ENCODE measurements at regions not wholly inside any gene's neighbourhood (a gene's known extent, or its start where the extent isn't known, plus 50 kb on each side); places are given as distances from the start of the nearest gene placed in this dataset.
"Not testable (repeated sequence)": the region's sequence is repeated elsewhere in the genome, so short reads cannot be mapped to it uniquely, and the experiment has no call there.

DNA sequence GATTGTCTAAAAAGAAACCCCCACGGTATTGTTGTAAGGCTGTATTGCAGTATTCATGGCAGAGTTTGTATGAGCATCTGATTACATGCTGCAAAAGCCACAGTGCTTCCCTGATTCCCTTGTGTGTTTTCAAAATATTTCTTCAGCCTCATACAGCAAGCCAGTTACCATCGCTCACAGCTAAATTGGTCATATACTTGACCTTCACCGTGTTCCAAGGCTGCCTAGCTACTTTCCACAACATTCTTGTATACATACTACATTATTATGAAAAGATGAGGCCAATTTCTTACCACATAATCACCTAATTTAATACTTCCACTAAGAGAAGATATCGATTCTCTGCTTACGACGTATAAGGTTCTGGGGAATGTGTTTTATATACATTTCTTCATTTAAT lies 576.3 kb upstream of the CNTNAP5 start:
- no peaks in the 10 kb centered on the region for H3K4me1 Mint-ChIP-seq
- peaks cover 8% of the 10 kb centered on the region for H3K9me3 Mint-ChIP-seq
- H3K4me3 Mint-ChIP-seq = no peak overlapping the region
- H3K36me3 Mint-ChIP-seq = no peaks in the 10 kb centered on the region
- DNase-seq = no peak
- no peak for ATAC-seq (ENCODE audit: low read depth)
- POLR2A ChIA-PET = no interaction called here
- H3K27me3 Mint-ChIP-seq = no peaks in the 10 kb centered on the region
- H3K27ac Mint-ChIP-seq = no peak overlapping the region

DNA sequence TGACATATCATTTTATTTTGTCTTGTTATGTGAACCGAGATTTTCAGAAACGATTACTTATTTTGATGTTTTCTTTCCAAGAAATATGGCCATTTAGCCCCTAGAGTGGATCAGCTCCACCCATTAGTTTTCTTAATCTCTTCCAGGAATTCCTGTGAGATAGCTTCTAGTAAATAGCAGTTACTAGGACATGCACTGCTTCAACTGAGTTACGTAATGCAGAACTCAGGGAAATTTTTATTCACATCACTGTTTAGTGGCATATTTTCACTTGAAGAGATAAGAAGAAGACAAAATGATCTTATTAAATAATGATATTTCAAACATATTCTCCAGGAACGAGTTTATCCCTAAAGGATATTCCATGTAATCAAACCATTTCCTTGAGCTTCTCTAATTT lies 573.5 kb upstream of the CNTNAP5 start:
- ATAC-seq (ENCODE audit: low read depth) (no peak), DNase-seq (no peak)
- Mint-ChIP-seq H3K27ac (no peak overlapping the region), H3K4me1 (no peaks in the 10 kb centered on the region), H3K4me3 (no peak overlapping the region), H3K36me3 (no peaks in the 10 kb centered on the region), H3K27me3 (no peaks in the 10 kb centered on the region), H3K9me3 (peaks cover 7% of the 10 kb centered on the region)
- POLR2A ChIA-PET = no interaction called here

DNA sequence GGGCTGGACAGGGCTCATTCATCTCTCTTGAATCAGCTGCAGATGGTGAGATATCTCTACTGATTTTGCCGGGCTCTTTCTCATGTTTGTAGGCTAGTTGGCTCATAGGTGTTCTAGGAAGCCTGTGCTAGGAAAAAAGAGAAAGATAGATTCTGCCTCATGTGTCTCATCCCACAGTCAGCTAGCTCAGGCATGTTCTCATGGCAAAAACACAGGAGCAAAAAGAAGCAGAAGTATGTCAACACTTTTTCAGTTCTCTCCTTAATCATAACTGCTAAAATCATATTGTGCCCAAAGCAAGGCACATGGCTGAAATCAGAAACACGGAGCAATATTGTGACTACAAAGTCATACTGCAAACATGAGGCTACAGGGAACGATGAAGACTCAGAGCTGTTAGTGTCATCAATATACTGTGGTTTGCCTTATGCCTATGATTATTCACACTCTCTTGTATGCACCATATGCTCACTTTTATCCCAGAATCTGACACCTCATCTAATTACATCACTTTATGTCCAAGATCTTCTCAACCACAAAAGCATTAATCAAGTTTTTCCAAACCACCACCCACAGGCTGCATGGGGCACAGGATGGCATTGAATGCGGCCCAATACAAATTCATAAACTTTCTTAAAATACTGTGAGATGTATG lies 571.9 kb upstream of the CNTNAP5 start:
- H3K4me3 Mint-ChIP-seq = no peak overlapping the region
- POLR2A ChIA-PET = no interaction called here
- H3K4me1 Mint-ChIP-seq = no peaks in the 10 kb centered on the region
- no peaks in the 10 kb centered on the region for H3K36me3 Mint-ChIP-seq
- no peak for ATAC-seq (ENCODE audit: low read depth)
- H3K9me3 Mint-ChIP-seq = peaks cover 7% of the 10 kb centered on the region
- no peaks in the 10 kb centered on the region for H3K27me3 Mint-ChIP-seq
- no peak overlapping the region for H3K27ac Mint-ChIP-seq
- no peak for DNase-seq

DNA sequence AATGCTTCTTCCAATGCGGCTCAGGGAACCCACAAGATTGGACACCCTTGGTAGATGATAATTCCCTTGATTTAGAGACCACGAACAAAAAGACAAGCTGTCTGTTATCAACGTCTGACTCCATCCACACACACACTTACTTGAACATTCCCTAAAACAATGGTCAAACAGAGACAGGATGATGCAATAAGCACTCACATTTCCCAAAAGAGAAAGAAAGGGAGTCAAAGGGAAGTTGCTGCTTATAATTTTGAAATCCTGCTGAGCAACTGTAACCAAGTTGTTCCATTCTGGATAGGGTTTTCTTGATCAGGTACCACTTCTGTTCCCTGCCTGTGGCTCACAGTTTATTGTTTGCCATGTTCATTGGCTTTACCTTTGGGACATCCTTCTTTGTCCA lies 571.3 kb upstream of the CNTNAP5 start:
- H3K9me3 Mint-ChIP-seq = peaks cover 7% of the 10 kb centered on the region
- ATAC-seq (ENCODE audit: low read depth) (no peak), DNase-seq (no peak)
- POLR2A ChIA-PET = no interaction called here
- no peaks in the 10 kb centered on the region for H3K36me3 Mint-ChIP-seq
- no peak overlapping the region for H3K4me3 Mint-ChIP-seq
- H3K4me1 Mint-ChIP-seq = no peaks in the 10 kb centered on the region
- no peaks in the 10 kb centered on the region for H3K27me3 Mint-ChIP-seq
- no peak overlapping the region for H3K27ac Mint-ChIP-seq

DNA sequence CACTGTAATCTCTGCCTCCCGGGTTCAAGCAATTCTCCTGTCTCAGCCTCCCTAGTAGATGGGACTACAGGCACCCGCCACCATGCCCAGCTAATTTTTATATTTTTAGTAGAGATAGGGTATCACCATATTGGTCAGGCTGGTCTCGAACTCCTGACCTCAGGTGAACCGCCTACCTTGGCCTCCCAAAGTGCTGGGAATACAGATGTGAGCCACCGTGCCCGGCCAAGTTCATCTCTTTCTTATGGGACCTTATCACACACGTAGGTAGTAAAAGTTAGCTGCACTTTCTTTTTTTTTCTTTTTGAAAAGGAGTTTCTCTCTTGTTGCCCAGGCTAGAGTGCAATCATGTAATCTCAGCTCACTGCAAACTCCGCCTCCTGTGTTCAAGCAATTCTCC lies 569.9 kb upstream of the CNTNAP5 start:
- H3K36me3 Mint-ChIP-seq; H3K27ac Mint-ChIP-seq; H3K4me1 Mint-ChIP-seq; H3K4me3 Mint-ChIP-seq; H3K9me3 Mint-ChIP-seq; DNase-seq; H3K27me3 Mint-ChIP-seq; ATAC-seq (ENCODE audit: low read depth); POLR2A ChIA-PET: not testable (repeated sequence)

DNA sequence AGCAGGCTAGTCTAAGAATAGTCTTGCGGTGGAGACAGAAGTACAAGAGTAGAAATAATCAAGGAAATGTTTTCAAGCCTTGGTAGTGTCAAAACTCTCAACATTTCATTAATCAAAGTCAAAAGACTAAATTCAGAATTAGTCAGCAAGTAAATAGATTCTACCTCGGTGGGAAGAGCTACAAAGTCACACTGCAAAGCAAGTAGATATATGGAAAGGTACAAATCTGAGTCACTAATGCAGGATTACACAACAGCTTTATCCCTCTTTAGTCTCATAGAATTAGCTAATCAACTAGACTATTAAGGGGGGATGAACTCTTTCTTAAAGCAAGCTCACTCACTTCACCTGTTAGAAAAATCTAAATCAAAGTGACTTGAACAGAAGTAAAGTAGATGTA lies 568.7 kb upstream of the CNTNAP5 start:
- ATAC-seq (ENCODE audit: low read depth) = no peak
- H3K4me3 Mint-ChIP-seq = no peak overlapping the region
- no peaks in the 10 kb centered on the region for H3K4me1 Mint-ChIP-seq

DNA sequence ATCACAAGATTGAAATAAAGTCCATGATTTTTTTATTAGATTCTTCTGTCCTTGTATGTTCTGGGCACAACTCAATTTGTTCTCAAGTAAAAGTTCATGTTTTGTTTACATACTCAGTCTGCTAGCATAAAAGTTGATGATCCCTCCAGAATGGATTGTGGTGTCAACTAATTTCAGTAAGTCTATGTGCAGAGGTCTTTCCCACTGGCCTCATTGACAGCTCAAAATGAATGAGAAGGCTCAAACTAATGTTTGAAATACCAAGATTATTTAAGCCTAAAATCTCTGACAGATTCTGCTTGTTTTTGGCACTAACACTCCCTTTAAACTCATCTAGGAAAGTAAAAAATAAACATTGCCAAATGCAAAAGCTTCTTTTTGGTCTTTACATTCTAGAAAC lies 561.2 kb upstream of the CNTNAP5 start:
- POLR2A ChIA-PET = no interaction called here
- DNase-seq = no peak
- no peak overlapping the region for H3K4me3 Mint-ChIP-seq
- H3K27me3 Mint-ChIP-seq = no peaks in the 10 kb centered on the region
- H3K36me3 Mint-ChIP-seq = no peaks in the 10 kb centered on the region
- H3K9me3 Mint-ChIP-seq = no peaks in the 10 kb centered on the region
- no peaks in the 10 kb centered on the region for H3K4me1 Mint-ChIP-seq
- no peak for ATAC-seq (ENCODE audit: low read depth)
- H3K27ac Mint-ChIP-seq = no peak overlapping the region

More for the DNA sequence above, 568.7 kb upstream of the CNTNAP5 start:
- POLR2A ChIA-PET = no interaction called here
- Mint-ChIP-seq H3K27ac (no peak overlapping the region), H3K27me3 (no peaks in the 10 kb centered on the region), H3K36me3 (no peaks in the 10 kb centered on the region), H3K9me3 (peaks cover 5% of the 10 kb centered on the region)
- no peak for DNase-seq

DNA sequence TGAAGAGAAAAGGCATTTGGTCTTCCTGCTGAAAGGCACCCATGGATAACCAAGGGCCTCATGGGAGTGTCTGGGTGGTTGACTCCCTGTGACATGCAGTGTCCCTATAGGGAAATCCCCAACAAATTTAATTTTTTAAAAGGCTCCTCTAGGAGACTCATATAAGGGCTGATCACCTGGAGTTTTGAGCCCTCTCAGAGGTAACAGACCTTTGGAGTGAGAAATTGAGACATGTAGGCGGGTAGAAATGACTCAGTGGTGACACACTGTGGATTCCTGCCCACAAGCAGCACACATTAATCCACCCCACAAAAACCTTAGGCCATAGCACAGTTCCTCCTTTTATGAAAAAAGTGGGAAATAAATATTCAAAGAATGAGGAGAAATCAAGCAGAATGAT lies 557.0 kb upstream of the CNTNAP5 start:
- Mint-ChIP-seq H3K27ac (no peak overlapping the region), H3K9me3 (peaks cover under 1% of the 10 kb centered on the region), H3K4me3 (no peak overlapping the region), H3K27me3 (no peaks in the 10 kb centered on the region), H3K36me3 (no peaks in the 10 kb centered on the region), H3K4me1 (no peaks in the 10 kb centered on the region)
- POLR2A ChIA-PET = no interaction called here
- no peak for ATAC-seq (ENCODE audit: low read depth)
- DNase-seq = no peak

DNA sequence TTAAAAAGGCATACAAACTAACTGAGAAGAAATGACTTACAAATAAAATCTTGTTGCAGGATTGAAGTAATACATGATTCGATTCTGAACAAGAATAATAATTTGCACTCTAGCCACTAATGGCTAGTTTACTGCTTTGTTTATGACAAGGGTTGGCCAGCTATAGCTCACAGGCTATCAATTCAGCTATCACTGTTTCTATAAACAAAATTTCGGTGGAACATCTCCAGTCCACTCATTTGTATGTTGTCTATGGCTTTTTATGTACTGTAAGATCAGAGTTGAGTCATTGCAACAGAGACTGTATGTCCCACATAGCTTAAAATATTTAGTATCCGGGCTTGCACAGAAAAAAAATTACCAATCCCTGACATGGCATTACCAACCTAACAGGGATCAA lies 543.7 kb upstream of the CNTNAP5 start:
- no peaks in the 10 kb centered on the region for H3K27me3 Mint-ChIP-seq
- no peak for ATAC-seq (ENCODE audit: low read depth)
- no peak overlapping the region for H3K27ac Mint-ChIP-seq
- no peaks in the 10 kb centered on the region for H3K36me3 Mint-ChIP-seq
- DNase-seq = no peak
- no peaks in the 10 kb centered on the region for H3K9me3 Mint-ChIP-seq
- no peak overlapping the region for H3K4me3 Mint-ChIP-seq
- POLR2A ChIA-PET = no interaction called here
- H3K4me1 Mint-ChIP-seq = no peaks in the 10 kb centered on the region

DNA sequence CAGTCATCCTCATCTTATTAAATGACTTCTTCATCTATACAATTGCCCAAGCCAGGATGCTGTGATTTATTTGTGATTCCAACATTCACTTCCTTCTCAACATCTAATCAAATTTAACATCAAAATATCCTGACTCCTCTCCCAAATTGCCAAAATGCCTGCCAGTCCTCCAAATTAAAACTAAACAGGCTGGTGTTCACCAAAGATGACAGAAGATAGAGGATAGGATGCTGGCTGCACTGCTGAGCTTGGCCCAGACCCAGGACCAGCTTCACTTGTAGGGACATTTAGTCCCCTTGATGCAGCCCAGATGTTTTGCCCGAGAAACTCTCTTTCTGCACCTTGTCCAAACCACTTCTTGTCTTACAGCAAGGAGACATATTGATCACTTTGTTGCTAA lies 540.0 kb upstream of the CNTNAP5 start:
- no peaks in the 10 kb centered on the region for H3K4me1 Mint-ChIP-seq
- H3K27ac Mint-ChIP-seq = no peak overlapping the region
- DNase-seq (no peak), ATAC-seq (ENCODE audit: low read depth) (no peak)
- H3K4me3 Mint-ChIP-seq = no peak overlapping the region
- H3K27me3 Mint-ChIP-seq = no peaks in the 10 kb centered on the region
- no peaks in the 10 kb centered on the region for H3K9me3 Mint-ChIP-seq
- no peaks in the 10 kb centered on the region for H3K36me3 Mint-ChIP-seq
- POLR2A ChIA-PET = no interaction called here

DNA sequence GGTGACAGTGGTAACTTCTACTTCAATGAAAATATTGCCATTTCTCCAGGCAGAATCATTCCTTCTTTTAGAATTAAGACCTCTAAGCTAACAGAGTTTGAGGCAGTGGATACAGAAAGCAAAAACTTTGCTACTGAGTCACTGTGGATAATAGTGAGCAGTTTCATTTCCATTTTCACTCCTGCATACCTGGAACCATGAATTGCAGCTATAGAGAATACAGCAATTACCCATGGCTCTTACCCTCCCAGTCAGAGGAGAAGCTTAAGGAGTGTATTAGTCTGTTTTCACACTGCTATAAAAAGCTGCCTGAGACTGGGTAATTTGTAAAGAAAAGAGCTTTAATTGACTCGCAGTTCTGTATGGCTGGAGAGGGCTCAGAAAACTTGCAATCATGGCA lies 531.4 kb upstream of the CNTNAP5 start:
- POLR2A ChIA-PET = no interaction called here
- DNase-seq (no peak), ATAC-seq (ENCODE audit: low read depth) (no peak)
- H3K9me3 Mint-ChIP-seq = peaks cover 5% of the 10 kb centered on the region
- H3K27ac Mint-ChIP-seq = no peak overlapping the region
- no peaks in the 10 kb centered on the region for H3K36me3 Mint-ChIP-seq
- no peak overlapping the region for H3K4me3 Mint-ChIP-seq
- H3K4me1 Mint-ChIP-seq = no peaks in the 10 kb centered on the region
- H3K27me3 Mint-ChIP-seq = no peaks in the 10 kb centered on the region

DNA sequence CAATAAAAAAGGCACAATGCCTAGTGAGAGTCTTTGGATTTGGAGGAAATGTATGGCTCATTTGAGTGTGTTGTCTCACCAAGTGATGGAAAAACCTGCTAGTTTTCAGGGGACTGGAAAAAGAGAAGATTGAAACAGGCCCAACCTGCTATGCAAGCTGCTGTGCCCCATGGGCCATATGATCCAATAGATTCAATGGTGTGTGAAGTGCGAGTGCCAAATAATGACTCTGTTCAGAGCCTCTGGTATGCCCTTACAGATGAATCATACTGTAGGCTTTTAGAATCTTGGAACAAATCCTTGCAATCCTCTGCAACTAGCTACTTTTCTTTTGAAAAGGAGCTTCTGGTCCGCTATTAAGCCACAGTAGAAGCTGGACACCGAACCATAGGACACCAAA lies 529.8 kb upstream of the CNTNAP5 start:
- ATAC-seq (ENCODE audit: low read depth) (no peak), DNase-seq (no peak)
- Mint-ChIP-seq H3K27me3 (no peaks in the 10 kb centered on the region), H3K4me1 (no peaks in the 10 kb centered on the region), H3K9me3 (peaks cover 5% of the 10 kb centered on the region), H3K27ac (no peak overlapping the region), H3K4me3 (no peak overlapping the region), H3K36me3 (no peaks in the 10 kb centered on the region)
- POLR2A ChIA-PET = no interaction called here

DNA sequence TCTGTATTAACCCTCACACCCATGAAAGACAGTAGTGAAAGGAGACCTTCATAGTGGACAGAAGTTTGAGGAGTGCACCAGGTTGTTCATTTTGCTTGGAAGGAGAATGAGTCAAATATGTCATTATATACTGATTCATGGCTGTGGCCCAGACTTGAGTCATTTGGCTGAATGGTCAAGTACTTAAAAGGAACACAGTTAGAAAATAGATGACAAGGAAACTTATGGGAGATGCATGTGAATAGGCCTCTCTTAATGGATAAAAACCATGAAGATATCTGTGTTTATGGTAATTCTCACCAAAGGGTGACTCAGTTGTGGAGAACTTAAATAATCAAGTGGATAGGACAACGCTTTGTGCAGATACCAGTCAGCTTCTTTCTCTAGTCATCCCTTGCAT lies 524.7 kb upstream of the CNTNAP5 start:
- Mint-ChIP-seq H3K9me3 (peaks cover 5% of the 10 kb centered on the region), H3K36me3 (no peaks in the 10 kb centered on the region), H3K4me1 (no peaks in the 10 kb centered on the region), H3K27me3 (no peaks in the 10 kb centered on the region), H3K27ac (no peak overlapping the region), H3K4me3 (no peak overlapping the region)
- DNase-seq (no peak), ATAC-seq (ENCODE audit: low read depth) (no peak)
- POLR2A ChIA-PET = no interaction called here

DNA sequence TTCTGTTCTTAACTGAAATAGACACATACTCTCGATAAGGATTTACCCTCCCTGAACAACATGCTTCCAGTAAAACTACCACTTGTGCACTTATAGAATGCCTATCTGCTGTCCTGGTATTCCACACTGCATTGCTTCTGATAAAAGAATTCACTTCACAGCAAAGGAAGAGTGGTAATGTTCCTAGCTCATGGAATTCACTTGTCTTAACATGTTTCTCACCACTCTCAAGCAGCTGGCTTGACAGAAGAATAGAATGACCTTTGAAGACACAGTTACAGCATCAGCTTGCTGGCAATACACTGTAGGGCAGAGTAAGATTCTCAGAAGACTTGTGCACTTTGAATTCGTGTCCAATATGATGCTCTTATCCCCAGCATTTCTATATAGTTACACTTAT lies 524.1 kb upstream of the CNTNAP5 start:
- POLR2A ChIA-PET = no interaction called here
- no peaks in the 10 kb centered on the region for H3K36me3 Mint-ChIP-seq
- DNase-seq (no peak), ATAC-seq (ENCODE audit: low read depth) (no peak)
- no peaks in the 10 kb centered on the region for H3K27me3 Mint-ChIP-seq
- H3K4me3 Mint-ChIP-seq = no peak overlapping the region
- H3K9me3 Mint-ChIP-seq = peaks cover 5% of the 10 kb centered on the region
- H3K27ac Mint-ChIP-seq = no peak overlapping the region
- no peaks in the 10 kb centered on the region for H3K4me1 Mint-ChIP-seq

DNA sequence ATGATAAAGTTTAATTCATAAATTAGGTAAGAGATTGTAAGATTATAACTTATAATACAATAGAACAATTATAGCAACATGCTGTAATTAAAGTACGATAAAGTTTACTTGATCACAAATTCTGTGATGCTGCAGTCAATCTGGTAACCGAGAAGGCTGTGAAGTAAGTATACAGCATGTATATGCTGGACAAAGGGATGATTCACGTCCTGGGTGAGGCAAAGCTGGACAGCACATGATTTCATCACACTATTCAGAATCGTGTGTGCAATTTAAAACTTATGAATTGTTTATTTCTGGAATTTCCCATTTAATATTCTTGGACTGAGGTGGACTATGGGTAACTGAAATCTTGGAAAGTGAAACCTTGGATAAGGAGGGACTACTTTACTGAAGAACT lies 522.2 kb upstream of the CNTNAP5 start:
- Mint-ChIP-seq H3K4me3 (no peak overlapping the region), H3K36me3 (no peaks in the 10 kb centered on the region), H3K27me3 (no peaks in the 10 kb centered on the region)

More for the DNA sequence above, 522.2 kb upstream of the CNTNAP5 start:
- POLR2A ChIA-PET = no interaction called here
- ATAC-seq (ENCODE audit: low read depth) = no peak
- Mint-ChIP-seq H3K9me3 (peaks cover 3% of the 10 kb centered on the region), H3K27ac (no peak overlapping the region), H3K4me1 (no peaks in the 10 kb centered on the region)
- DNase-seq = no peak
